ENCODE measurements at regions not wholly inside any gene's neighbourhood (a gene's known extent, or its start where the extent isn't known, plus 50 kb on each side); places are given as distances from the start of the nearest gene placed in this dataset.

- TF ChIP-seq CTCF (IDR thresholded peaks at IDR 0.05; ENCODE audit: insufficient read depth, low read length, poor library complexity, severe bottlenecking), result no peak
Observed at GRCh38 chr10:63801166-63801565, 280.0 kb downstream of the REEP3 start.

GRCh38 chr10:63806330-63806729 lies 285.1 kb downstream of the REEP3 start:
- H3K4me3 ChIP-seq (ENCODE audit: low read depth, low read length), result no peak overlapping the region
- H3K36me3 ChIP-seq (ENCODE audit: control insufficient read depth, insufficient read depth, low read length), result no peaks in the 10 kb centered on the region
- DNase-seq (ENCODE audit: low read depth), result no peak
- H3K27me3 ChIP-seq (ENCODE audit: control insufficient read depth, insufficient read depth, low read length), result no peaks in the 10 kb centered on the region
- TF ChIP-seq CTCF (IDR thresholded peaks at IDR 0.05; ENCODE audit: insufficient read depth, low read length, poor library complexity, severe bottlenecking), result no peak

More at GRCh38 chr10:63801166-63801565, 280.0 kb downstream of the REEP3 start:
- Histone ChIP-seq H3K27me3 (ENCODE audit: control insufficient read depth, insufficient read depth, low read length) (no peaks in the 10 kb centered on the region), H3K36me3 (ENCODE audit: control insufficient read depth, insufficient read depth, low read length) (no peaks in the 10 kb centered on the region), H3K4me3 (ENCODE audit: low read depth, low read length) (no peak overlapping the region)
- no peak for DNase-seq (ENCODE audit: low read depth)

GRCh38 chr10:63812501-63812900 lies 291.3 kb downstream of the REEP3 start:
- DNase-seq (ENCODE audit: low read depth), result no peak
- no peaks in the 10 kb centered on the region for H3K36me3 ChIP-seq (ENCODE audit: control insufficient read depth, insufficient read depth, low read length)
- H3K4me3 ChIP-seq (ENCODE audit: low read depth, low read length), result no peak overlapping the region
- H3K27me3 ChIP-seq (ENCODE audit: control insufficient read depth, insufficient read depth, low read length), result no peaks in the 10 kb centered on the region
- no peak for TF ChIP-seq CTCF (IDR thresholded peaks at IDR 0.05; ENCODE audit: insufficient read depth, low read length, poor library complexity, severe bottlenecking)

- Histone ChIP-seq H3K36me3 (ENCODE audit: control insufficient read depth, insufficient read depth, low read length) (no peaks in the 10 kb centered on the region), H3K27me3 (ENCODE audit: control insufficient read depth, insufficient read depth, low read length) (no peaks in the 10 kb centered on the region), H3K4me3 (ENCODE audit: low read depth, low read length) (no peak overlapping the region)
- TF ChIP-seq CTCF (IDR thresholded peaks at IDR 0.05; ENCODE audit: insufficient read depth, low read length, poor library complexity, severe bottlenecking), result peak; percentile 91
- peak; percentile 37 for DNase-seq (ENCODE audit: low read depth)
Observed at GRCh38 chr10:63819753-63820329, 298.6 kb downstream of the REEP3 start.

GRCh38 chr10:63822496-63822895 lies 301.3 kb downstream of the REEP3 start:
- no peak for TF ChIP-seq CTCF (IDR thresholded peaks at IDR 0.05; ENCODE audit: insufficient read depth, low read length, poor library complexity, severe bottlenecking)
- Histone ChIP-seq H3K36me3 (ENCODE audit: control insufficient read depth, insufficient read depth, low read length) (no peaks in the 10 kb centered on the region), H3K27me3 (ENCODE audit: control insufficient read depth, insufficient read depth, low read length) (no peaks in the 10 kb centered on the region), H3K4me3 (ENCODE audit: low read depth, low read length) (no peak overlapping the region)
- no peak for DNase-seq (ENCODE audit: low read depth)

- peak; percentile 61 for DNase-seq (ENCODE audit: low read depth)
- no peaks in the 10 kb centered on the region for H3K36me3 ChIP-seq (ENCODE audit: control insufficient read depth, insufficient read depth, low read length)
- TF ChIP-seq CTCF (IDR thresholded peaks at IDR 0.05; ENCODE audit: insufficient read depth, low read length, poor library complexity, severe bottlenecking), result no peak
- no peak overlapping the region for H3K4me3 ChIP-seq (ENCODE audit: low read depth, low read length)
- H3K27me3 ChIP-seq (ENCODE audit: control insufficient read depth, insufficient read depth, low read length), result no peaks in the 10 kb centered on the region
Observed at GRCh38 chr10:63825111-63825510, 303.9 kb downstream of the REEP3 start.

All from kidney epithelial cell (primary cell).